GM12892 (cell line): ENCODE measurements at regions not wholly inside any gene's neighbourhood (a gene's known extent, or its start where the extent isn't known, plus 50 kb on each side); places are given as distances from the start of the nearest gene placed in this dataset.

Source experiments
- POLR2A ChIP-seq: IDR thresholded peaks from 2 replicates; pipeline ENCODE4 v1.6.1; 2011; ENCODE audit warnings: low read depth, low read length, control low read depth
- POLR2AphosphoS5 ChIP-seq: IDR thresholded peaks from 2 replicates; pipeline ENCODE4 v1.6.1; 2011; ENCODE audit warnings: low read depth, low read length, control low read depth

GRCh38 chr2:133811409-133812125, 243.3 kb upstream of the NCKAP5 start:
- TF ChIP-seq POLR2A (no peak), POLR2AphosphoS5 (no peak)
